B cell (primary cell): ENCODE measurements at regions not wholly inside any gene's neighbourhood (a gene's known extent, or its start where the extent isn't known, plus 50 kb on each side); places are given as distances from the start of the nearest gene placed in this dataset.

Experiments used
- ATAC-seq: fragments of 200-7000 bp; cut with Tn5 transposase; one replicate; pipeline ENCODE4 v1.10.0; 2021; ENCODE audit warnings: low read depth, mild to moderate bottlenecking, moderate number of reproducible peaks, moderate library complexity
- CTCF ChIA-PET: fragments of 350-600 bp; sonication (Branson Sonifier 250); formaldehyde crosslinking; loops from one replicate; lab custom pipeline; 2021; ENCODE audit warnings: antibody characterized with exemption, inconsistent platforms; lab: Charles Lee
- POLR2A ChIA-PET: fragments of 350-600 bp; sonication (Branson Sonifier 250); formaldehyde crosslinking; loops from one replicate; lab custom pipeline; 2021; ENCODE audit warnings: antibody characterized with exemption; lab: Charles Lee
- DNase-seq: peaks from one replicate; pipeline ENCODE4 v3.0.0; 2013
- H2AFZ ChIP-seq: 2 replicates; pipeline ENCODE4 v1.6.1; 2012; ENCODE audit warnings: mild to moderate bottlenecking, low read depth, low read length; ENCODE audit not compliant: insufficient read depth, poor library complexity, severe bottlenecking
- H3K27ac ChIP-seq, 2 donors: 1 replicate in 1 of 2; 2 replicates in 1 of 2; pipeline ENCODE4 v1.5.1; 2012 to 2013; ENCODE audit warnings: low read length in 2 of 2, mild to moderate bottlenecking in 2 of 2, moderate library complexity in 1 of 2
- H3K27me3 ChIP-seq, 4 experiments: fragments of 200-600 bp in 1 of 4; sonication (generic) in 1 of 4; replicated peaks in 1 of 4; 1 replicate in 2 of 4; 2 replicates in 2 of 4; pipeline versions ENCODE4 v1.6.1 to v1.7.0; 2013 to 2016; ENCODE audit warnings: low read length in 3 of 4, mild to moderate bottlenecking in 2 of 4, mixed read lengths in 1 of 4, moderate library complexity in 1 of 4; ENCODE audit not compliant: insufficient read depth in 4 of 4, control insufficient read depth in 3 of 4; ENCODE audit errors: control extremely low read depth in 1 of 4
- H3K36me3 ChIP-seq, 2 experiments: replicated peaks in 1 of 2; 1 replicate in 1 of 2; 2 replicates in 1 of 2; pipeline versions ENCODE4 v1.6.1 to v1.7.1; 2013; ENCODE audit warnings: low read length in 1 of 2; ENCODE audit not compliant: insufficient read depth in 2 of 2, control insufficient read depth in 1 of 2; ENCODE audit errors: control extremely low read depth in 1 of 2, extremely low read depth in 1 of 2
- H3K4me1 ChIP-seq, 2 donors: fragments of 200-600 bp in 1 of 2; sonication (generic) in 1 of 2; 1 replicate in 1 of 2; 2 replicates in 1 of 2; pipeline versions ENCODE4 v1.5.1 to v1.6.1; 2013 to 2017; ENCODE audit warnings: low read length in 2 of 2; ENCODE audit not compliant: control insufficient read depth in 2 of 2, insufficient read depth in 2 of 2
- H3K4me2 ChIP-seq: replicated peaks from 2 replicates; pipeline ENCODE3; 2012; ENCODE audit warnings: mild to moderate bottlenecking, low read depth, low read length; ENCODE audit not compliant: poor library complexity, severe bottlenecking
- H3K4me3 ChIP-seq, 5 experiments: fragments of 200-600 bp in 1 of 5; sonication (generic) in 1 of 5; 1 replicate in 3 of 5; 2 replicates in 2 of 5; pipeline versions ENCODE4 v1.5.1 to v1.7.0; 2011 to 2016; ENCODE audit warnings: low read length in 4 of 5, mild to moderate bottlenecking in 4 of 5, low read depth in 2 of 5, control low read depth in 1 of 5, moderate library complexity in 1 of 5; ENCODE audit not compliant: insufficient read depth in 1 of 5; ENCODE audit errors: control extremely low read depth in 1 of 5, extremely low read depth in 1 of 5
- H3K79me2 ChIP-seq: fragments of 200-600 bp; sonication (generic); one replicate; pipeline ENCODE4 v1.6.0; 2016; ENCODE audit warnings: low read length; ENCODE audit not compliant: control insufficient read depth, insufficient read depth
- H3K9ac ChIP-seq: fragments of 200-600 bp; sonication (generic); 2 replicates; pipeline ENCODE4 v1.6.1; 2017; ENCODE audit warnings: mild to moderate bottlenecking, low read length, moderate library complexity
- H3K9me3 ChIP-seq, 3 donors: one replicate each; pipeline versions ENCODE4 v1.6.1 to v1.7.1; 2013; ENCODE audit warnings: low read length in 2 of 3; ENCODE audit not compliant: control insufficient read depth in 2 of 3, insufficient read depth in 1 of 3; ENCODE audit errors: control extremely low read depth in 1 of 3
- H4K20me1 ChIP-seq: 2 replicates; pipeline ENCODE4 v1.6.0; 2012; ENCODE audit warnings: mild to moderate bottlenecking, low read length; ENCODE audit not compliant: insufficient read depth, control insufficient read depth, poor library complexity, severe bottlenecking
- H3K27ac Mint-ChIP-seq: one replicate; pipeline ENCODE4 v1.8.0; 2021; ENCODE audit warnings: mixed read lengths
- H3K27me3 Mint-ChIP-seq: one replicate; pipeline ENCODE4 v1.8.0; 2021; ENCODE audit warnings: mixed read lengths
- H3K4me1 Mint-ChIP-seq: one replicate; pipeline ENCODE4 v1.8.0; 2021; ENCODE audit warnings: mixed read lengths
- H3K4me3 Mint-ChIP-seq: one replicate; pipeline ENCODE4 v1.8.0; 2021; ENCODE audit warnings: mixed read lengths
- H3K9me3 Mint-ChIP-seq: one replicate; pipeline ENCODE4 v1.8.0; 2022; ENCODE audit warnings: mixed read lengths; ENCODE audit not compliant: insufficient read depth
- CTCF ChIP-seq: fragments of 200-600 bp; IDR thresholded peaks from one replicate; pipeline ENCODE4 v1.8.0; 2022; ENCODE audit warnings: antibody characterized with exemption, mild to moderate bottlenecking
- EZH2 ChIP-seq: IDR thresholded peaks from 2 replicates; pipeline ENCODE4 v1.6.1; 2012; ENCODE audit warnings: borderline replicate concordance, low read depth, mild to moderate bottlenecking, moderate library complexity, low read length; ENCODE audit not compliant: insufficient read depth, poor library complexity, severe bottlenecking
- WGBS: methylation state at CpG from one replicate; pipeline ENCODE4 v1.1.5; 2013; ENCODE audit warnings: missing lambda C conversion rate; ENCODE audit not compliant: insufficient coverage; 5-methylcytosine and 5-hydroxymethylcytosine counted together
- intact Hi-C: fragments of 100-400 bp; cut with micrococcal nuclease; formaldehyde crosslinking; loops from one replicate; pipeline ENCODE4 v1.10.0; 2022

- POLR2A ChIA-PET, result no interaction called here
- WGBS, result no CpG with 5 or more reads among the region's 1 CpG
- no peaks in the 10 kb centered on the region for H3K4me1 Mint-ChIP-seq
- intact Hi-C loops, result no loop called here
- no peaks in the 10 kb centered on the region for H3K27me3 Mint-ChIP-seq
- CTCF ChIA-PET, result no interaction called here
- H3K27ac Mint-ChIP-seq, result no peak overlapping the region
- no peak overlapping the region for H3K4me3 Mint-ChIP-seq
- H2AFZ ChIP-seq, result no peak overlapping the region
- H3K4me2 ChIP-seq, result no peak overlapping the region
- no peak overlapping the region for H3K9ac ChIP-seq
- no peaks in the 10 kb centered on the region for H3K79me2 ChIP-seq
- ATAC-seq (no peak), DNase-seq (no peak)
- TF ChIP-seq EZH2, result no peak
- no peak for TF ChIP-seq CTCF
- H3K27ac ChIP-seq, result no peak overlapping the region
- H4K20me1 ChIP-seq, result no peaks in the 10 kb centered on the region
- H3K36me3 ChIP-seq, result no peaks in the 10 kb centered on the region
- no peaks in the 10 kb centered on the region for H3K9me3 ChIP-seq
- no peaks in the 10 kb centered on the region for H3K27me3 ChIP-seq
- peaks cover 1% of the 10 kb centered on the region for H3K9me3 Mint-ChIP-seq
- H3K4me3 ChIP-seq, result no peak overlapping the region
- H3K4me1 ChIP-seq, result no peaks in the 10 kb centered on the region
These were observed 1112.1 kb upstream of the AGA start for GRCh38 chr4:178554352-178554751.

GRCh38 chr4:178556796-178557195 lies 1114.6 kb upstream of the AGA start:
- TF ChIP-seq CTCF, result no peak
- no peak for TF ChIP-seq EZH2
- DNase-seq, result no peak
- Histone ChIP-seq H3K4me2 (no peak overlapping the region), H3K27me3 (no peaks in the 10 kb centered on the region), H3K79me2 (no peaks in the 10 kb centered on the region), H3K4me1 (no peaks in the 10 kb centered on the region), H4K20me1 (no peaks in the 10 kb centered on the region), H3K36me3 (no peaks in the 10 kb centered on the region), H3K27ac (no peak overlapping the region), H3K9ac (no peak overlapping the region), H3K9me3 (peaks cover 0 to 4% (median 0%) of the 10 kb centered on the region in 3 donors), H2AFZ (no peak overlapping the region), H3K4me3 (no peak overlapping the region)
- Mint-ChIP-seq H3K4me1 (no peaks in the 10 kb centered on the region), H3K27ac (no peak overlapping the region), H3K4me3 (no peak overlapping the region), H3K27me3 (no peaks in the 10 kb centered on the region), H3K9me3 (no peaks in the 10 kb centered on the region)
- POLR2A ChIA-PET, result no interaction called here
- no CpG with 5 or more reads among the region's 2 CpGs for WGBS
- intact Hi-C loops, result no loop called here
- CTCF ChIA-PET, result no interaction called here
- no peak for ATAC-seq
